H1 (cell line): ENCODE measurements at regions not wholly inside any gene's neighbourhood (a gene's known extent, or its start where the extent isn't known, plus 50 kb on each side); places are given as distances from the start of the nearest gene placed in this dataset.

Experiments
- MAFK ChIP-seq: IDR thresholded peaks from 2 replicates; pipeline ENCODE4 v1.6.1; 2012; ENCODE audit warnings: low read depth, mild to moderate bottlenecking, improper control_type of control experiment, low read length

DNA sequence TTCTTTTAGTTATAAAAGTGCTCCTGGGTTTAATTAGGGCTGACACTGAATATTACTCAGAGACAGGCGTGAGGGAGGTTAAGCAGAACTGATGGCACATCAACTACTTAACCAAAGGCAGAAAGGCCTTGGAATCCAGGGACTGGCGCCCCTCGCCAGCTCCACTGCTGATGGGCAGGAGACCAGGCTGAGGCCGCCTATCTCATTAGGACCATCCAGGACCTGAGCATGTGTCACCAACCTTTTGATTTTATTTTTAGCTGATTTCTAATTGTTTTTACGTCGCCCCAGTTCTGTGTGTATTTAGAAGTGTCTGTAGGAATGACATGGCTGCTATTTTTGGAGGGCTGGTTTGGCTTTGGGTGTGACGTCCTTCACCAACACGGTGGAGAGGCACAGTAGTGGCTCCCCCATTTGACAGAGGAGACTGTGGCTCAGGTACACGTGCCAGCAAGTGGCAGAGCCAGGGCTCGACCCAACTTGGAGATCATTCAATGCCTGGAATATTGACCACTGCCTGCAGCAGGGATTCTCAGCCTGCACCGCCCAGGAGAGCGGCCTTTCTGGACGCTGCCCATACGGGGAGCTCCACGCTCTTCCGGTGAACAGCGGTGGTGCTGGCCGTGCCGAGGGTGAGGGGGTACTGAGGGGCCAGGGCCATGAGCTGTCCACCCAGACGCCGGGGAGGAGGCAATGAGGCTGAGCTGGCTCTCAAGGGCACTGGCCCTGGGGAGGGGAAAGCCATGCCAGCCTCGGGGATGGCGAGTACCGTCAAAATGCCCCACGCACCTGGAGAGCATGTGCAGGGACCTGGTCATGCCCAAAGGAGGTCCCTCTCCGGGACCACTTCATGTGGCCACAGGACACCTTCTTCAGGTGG lies 205.7 kb downstream of the ASB1 start (continued):
- no peak for TF ChIP-seq MAFK
